SK-N-SH treated with all-trans-retinoic acid at 6 μM for 48 hours (cell line): ENCODE measurements at regions not wholly inside any gene's neighbourhood (a gene's known extent, or its start where the extent isn't known, plus 50 kb on each side); places are given as distances from the start of the nearest gene placed in this dataset.

Experiments
- ARNTL ChIP-seq: fragments of 450-650 bp; formaldehyde crosslinking; IDR thresholded peaks from 2 replicates; pipeline ENCODE4 v1.5.0; 2020; ENCODE audit warnings: low read depth, mild to moderate bottlenecking, moderate library complexity, borderline replicate concordance
- ESRRG ChIP-seq: fragments of 250-450 bp; sonication (Bioruptor Pico); IDR thresholded peaks from 2 replicates; pipeline ENCODE4 v1.6.1; 2021; ENCODE audit warnings: mild to moderate bottlenecking
- ISL1 ChIP-seq: fragments of 250-450 bp; sonication (Bioruptor Pico); IDR thresholded peaks from 2 replicates; pipeline ENCODE4 v2.1.2; 2022; ENCODE audit warnings: mild to moderate bottlenecking, moderate library complexity
- OSR1 ChIP-seq: fragments of 250-450 bp; sonication (Bioruptor Pico); IDR thresholded peaks from 2 replicates; pipeline ENCODE4 v1.8.0; 2022; ENCODE audit warnings: moderate library complexity, mild to moderate bottlenecking, inconsistent platforms
- RARB ChIP-seq: fragments of 250-450 bp; sonication (Bioruptor Pico); IDR thresholded peaks from 2 replicates; pipeline ENCODE4 v1.8.0; 2021; ENCODE audit warnings: mild to moderate bottlenecking, moderate library complexity
- TOX ChIP-seq: fragments of 250-450 bp; sonication (Bioruptor Pico); IDR thresholded peaks from 2 replicates; pipeline ENCODE4 v1.8.0; 2021; ENCODE audit warnings: mild to moderate bottlenecking, moderate library complexity, borderline replicate concordance
- ZC3H10 ChIP-seq: fragments of 250-450 bp; sonication (Bioruptor Pico); IDR thresholded peaks from 2 replicates; pipeline ENCODE4 v1.5.1; 2021; ENCODE audit warnings: mild to moderate bottlenecking, moderate library complexity
- ZFP3 ChIP-seq: fragments of 250-450 bp; sonication (Bioruptor Pico); IDR thresholded peaks from 2 replicates; pipeline ENCODE4 v1.5.0; 2020; ENCODE audit warnings: mild to moderate bottlenecking, moderate library complexity
- ZFP30 ChIP-seq: fragments of 450-650 bp; formaldehyde crosslinking; IDR thresholded peaks from 2 replicates; pipeline ENCODE4 v1.5.0; 2022; ENCODE audit warnings: mild to moderate bottlenecking, moderate library complexity
- ZNF565 ChIP-seq: fragments of 450-650 bp; formaldehyde crosslinking; conservative IDR thresholded peaks from 2 replicates; pipeline ENCODE4 v1.5.0; 2020; ENCODE audit warnings: low read depth, mild to moderate bottlenecking, moderate library complexity
- ZNF8 ChIP-seq: fragments of 450-650 bp; formaldehyde crosslinking; IDR thresholded peaks from 2 replicates; pipeline ENCODE4 v1.5.0; 2020; ENCODE audit warnings: mild to moderate bottlenecking, moderate library complexity
- TF ChIP-seq, protein P1 (sequence below): fragments of 250-450 bp; sonication (Bioruptor Pico); IDR thresholded peaks from 2 replicates; pipeline ENCODE4 v1.8.0; 2021; ENCODE audit warnings: low read depth, mild to moderate bottlenecking, moderate library complexity, borderline replicate concordance
- TF ChIP-seq, protein P2 (sequence below): fragments of 250-450 bp; sonication (Bioruptor Pico); IDR thresholded peaks from 2 replicates; pipeline ENCODE4 v1.8.0; 2020; ENCODE audit warnings: mild to moderate bottlenecking, moderate library complexity, borderline replicate concordance
- TF ChIP-seq, protein P3 (sequence below): fragments of 250-450 bp; sonication (Bioruptor Pico); IDR thresholded peaks from 2 replicates; pipeline ENCODE4 v1.5.1; 2020; ENCODE audit warnings: low read depth, mild to moderate bottlenecking, moderate library complexity

DNA sequence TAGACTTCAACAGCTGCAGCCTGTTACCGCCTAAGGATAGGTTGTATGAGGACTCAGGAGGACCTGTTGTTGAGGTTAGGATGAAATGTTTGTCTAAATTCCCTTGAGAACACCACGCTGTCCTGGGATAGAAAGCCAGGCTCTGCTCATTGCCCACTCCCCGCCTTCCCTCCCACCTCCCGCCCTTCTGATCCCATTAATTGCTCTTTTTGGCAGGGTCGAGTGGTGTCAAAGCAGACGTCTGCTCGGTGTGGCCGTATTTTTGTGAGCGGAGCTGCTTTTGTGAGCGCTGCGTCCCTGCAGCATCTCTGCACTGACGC lies 62.3 kb downstream of the SPATA31C2 start:
- TF ChIP-seq ZNF565 (CRISPR knock-in tag) (no peak), TOX (no peak), RARB (CRISPR knock-in tag) (no peak), ARNTL (no peak), ESRRG (CRISPR knock-in tag) (no peak), ZFP30 (CRISPR knock-in tag) (no peak), ZFP3 (CRISPR knock-in tag) (no peak), ZC3H10 (CRISPR knock-in tag) (no peak), OSR1 (CRISPR knock-in tag) (no peak), ZNF8 (no peak), ISL1 (CRISPR knock-in tag) (no peak)
- TF ChIP-seq, protein P1, sequence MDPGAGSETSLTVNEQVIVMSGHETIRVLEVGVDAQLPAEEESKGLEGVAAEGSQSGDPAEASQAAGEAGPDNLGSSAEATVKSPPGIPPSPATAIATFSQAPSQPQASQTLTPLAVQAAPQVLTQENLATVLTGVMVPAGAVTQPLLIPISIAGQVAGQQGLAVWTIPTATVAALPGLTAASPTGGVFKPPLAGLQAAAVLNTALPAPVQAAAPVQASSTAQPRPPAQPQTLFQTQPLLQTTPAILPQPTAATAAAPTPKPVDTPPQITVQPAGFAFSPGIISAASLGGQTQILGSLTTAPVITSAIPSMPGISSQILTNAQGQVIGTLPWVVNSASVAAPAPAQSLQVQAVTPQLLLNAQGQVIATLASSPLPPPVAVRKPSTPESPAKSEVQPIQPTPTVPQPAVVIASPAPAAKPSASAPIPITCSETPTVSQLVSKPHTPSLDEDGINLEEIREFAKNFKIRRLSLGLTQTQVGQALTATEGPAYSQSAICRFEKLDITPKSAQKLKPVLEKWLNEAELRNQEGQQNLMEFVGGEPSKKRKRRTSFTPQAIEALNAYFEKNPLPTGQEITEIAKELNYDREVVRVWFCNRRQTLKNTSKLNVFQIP (CRISPR knock-in tag): no peak
- TF ChIP-seq, protein P2, sequence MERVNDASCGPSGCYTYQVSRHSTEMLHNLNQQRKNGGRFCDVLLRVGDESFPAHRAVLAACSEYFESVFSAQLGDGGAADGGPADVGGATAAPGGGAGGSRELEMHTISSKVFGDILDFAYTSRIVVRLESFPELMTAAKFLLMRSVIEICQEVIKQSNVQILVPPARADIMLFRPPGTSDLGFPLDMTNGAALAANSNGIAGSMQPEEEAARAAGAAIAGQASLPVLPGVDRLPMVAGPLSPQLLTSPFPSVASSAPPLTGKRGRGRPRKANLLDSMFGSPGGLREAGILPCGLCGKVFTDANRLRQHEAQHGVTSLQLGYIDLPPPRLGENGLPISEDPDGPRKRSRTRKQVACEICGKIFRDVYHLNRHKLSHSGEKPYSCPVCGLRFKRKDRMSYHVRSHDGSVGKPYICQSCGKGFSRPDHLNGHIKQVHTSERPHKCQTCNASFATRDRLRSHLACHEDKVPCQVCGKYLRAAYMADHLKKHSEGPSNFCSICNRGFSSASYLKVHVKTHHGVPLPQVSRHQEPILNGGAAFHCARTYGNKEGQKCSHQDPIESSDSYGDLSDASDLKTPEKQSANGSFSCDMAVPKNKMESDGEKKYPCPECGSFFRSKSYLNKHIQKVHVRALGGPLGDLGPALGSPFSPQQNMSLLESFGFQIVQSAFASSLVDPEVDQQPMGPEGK (CRISPR knock-in tag): no peak
- TF ChIP-seq, protein P3, sequence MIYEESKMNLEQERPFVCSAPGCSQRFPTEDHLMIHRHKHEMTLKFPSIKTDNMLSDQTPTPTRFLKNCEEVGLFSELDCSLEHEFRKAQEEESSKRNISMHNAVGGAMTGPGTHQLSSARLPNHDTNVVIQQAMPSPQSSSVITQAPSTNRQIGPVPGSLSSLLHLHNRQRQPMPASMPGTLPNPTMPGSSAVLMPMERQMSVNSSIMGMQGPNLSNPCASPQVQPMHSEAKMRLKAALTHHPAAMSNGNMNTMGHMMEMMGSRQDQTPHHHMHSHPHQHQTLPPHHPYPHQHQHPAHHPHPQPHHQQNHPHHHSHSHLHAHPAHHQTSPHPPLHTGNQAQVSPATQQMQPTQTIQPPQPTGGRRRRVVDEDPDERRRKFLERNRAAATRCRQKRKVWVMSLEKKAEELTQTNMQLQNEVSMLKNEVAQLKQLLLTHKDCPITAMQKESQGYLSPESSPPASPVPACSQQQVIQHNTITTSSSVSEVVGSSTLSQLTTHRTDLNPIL (CRISPR knock-in tag): no peak
